K562 (cell line): ENCODE measurements at regions not wholly inside any gene's neighbourhood (a gene's known extent, or its start where the extent isn't known, plus 50 kb on each side); places are given as distances from the start of the nearest gene placed in this dataset.

Experiments used
- ATAC-seq: fragments of 200-7000 bp; cut with Tn5 transposase; 3 replicates; pipeline ENCODE4 v1.9.1; 2020; ENCODE audit warnings: moderate library complexity
- BruUV-seq: library from RNA; stranded (reverse); fragments of 400-500 nt; replicated peaks from 2 replicates; lab custom pipeline; 2021; lab: Mats Ljungman, UMichigan
- CTCF ChIA-PET: fragments of 300-600 bp; formaldehyde crosslinking; extraction: SDS; loops from one replicate; lab custom pipeline; 2021; ENCODE audit warnings: low intra/inter-chr PET ratio; lab: Yijun Ruan, JAX
- POLR2A ChIA-PET: fragments of 300-600, 350-650 bp; sonication (Branson Sonifier 250); formaldehyde crosslinking; extraction: SDS; loops from one replicate; lab custom pipeline; 2021; ENCODE audit warnings: antibody characterized with exemption, inconsistent platforms; lab: Yijun Ruan, JAX
- DNase-seq, 4 experiments: peaks; one replicate each; pipeline versions ENCODE4 v3.0.0 to v3.0.0-alpha.2; 2011 to 2018; ENCODE audit warnings: low spot score in 3 of 4, mixed read lengths in 3 of 4; ENCODE audit errors: extremely low read depth in 1 of 4
- FAIRE-seq: peaks from 2 replicates; lab custom pipeline; 2011; peaks lifted over from hg19 to GRCh38; lab: Jason Lieb, UNC
- H2AFZ ChIP-seq: 2 replicates; pipeline ENCODE4 v1.6.0; 2011; ENCODE audit warnings: low read depth, low read length, control low read depth, inconsistent platforms
- H3K27ac ChIP-seq: fragments of 200-600 bp; 3 replicates; pipeline ENCODE4 v1.8.0; 2011; ENCODE audit warnings: low read depth, mild to moderate bottlenecking, control low read depth, inconsistent platforms, low read length, moderate library complexity, mixed read lengths; ENCODE audit errors: extremely low read depth
- H3K27me3 ChIP-seq, 2 experiments: fragments of 300-600 bp in 1 of 2; 2 replicates in 1 of 2; 3 replicates in 1 of 2; pipeline versions ENCODE4 v1.6.0 to v1.8.0; 2011; ENCODE audit warnings: inconsistent platforms in 2 of 2, low read length in 2 of 2, mild to moderate bottlenecking in 1 of 2, mixed read lengths in 1 of 2, moderate library complexity in 1 of 2; ENCODE audit not compliant: control insufficient read depth in 2 of 2, insufficient read depth in 2 of 2
- H3K36me3 ChIP-seq: fragments of 300-600 bp; 3 replicates; pipeline ENCODE4 v1.8.0; 2011; ENCODE audit warnings: mild to moderate bottlenecking, low read length, inconsistent platforms; ENCODE audit not compliant: control insufficient read depth, insufficient read depth
- H3K4me1 ChIP-seq, 2 experiments: fragments of 200-600 bp in 1 of 2; replicated peaks in 1 of 2; 2 replicates in 1 of 2; 3 replicates in 1 of 2; pipeline versions ENCODE4 v1.5.1 to v1.8.0; 2011; ENCODE audit warnings: inconsistent platforms in 2 of 2, low read length in 2 of 2, mild to moderate bottlenecking in 1 of 2, mixed read lengths in 1 of 2, moderate library complexity in 1 of 2; ENCODE audit not compliant: control insufficient read depth in 2 of 2, insufficient read depth in 2 of 2
- H3K4me2 ChIP-seq: 2 replicates; pipeline ENCODE4 v1.6.1; 2011; ENCODE audit warnings: low read length, control low read depth, inconsistent platforms, mixed read lengths; ENCODE audit not compliant: insufficient read depth
- H3K4me3 ChIP-seq: fragments of 200-600 bp; sonication (generic), shearing (Covaris generic); 2 replicates; pipeline ENCODE4 v1.5.1; 2016; ENCODE audit warnings: control low read depth, inconsistent platforms
- H3K79me2 ChIP-seq: fragments of 200-600 bp; 3 replicates; pipeline ENCODE4 v1.8.0; 2011; ENCODE audit warnings: low read length, inconsistent platforms; ENCODE audit not compliant: control insufficient read depth, insufficient read depth
- H3K9ac ChIP-seq, 2 experiments: 2 replicates each; pipeline versions ENCODE4 v1.6.0 to v1.6.1; 2011; ENCODE audit warnings: low read depth in 2 of 2, low read length in 2 of 2, control low read depth in 1 of 2, inconsistent platforms in 1 of 2, mild to moderate bottlenecking in 1 of 2, mixed read lengths in 1 of 2; ENCODE audit not compliant: insufficient read depth in 1 of 2
- H3K9me1 ChIP-seq: one replicate; pipeline ENCODE4 v1.6.0; 2011; ENCODE audit warnings: inconsistent platforms, mild to moderate bottlenecking, low read length, moderate library complexity; ENCODE audit not compliant: control insufficient read depth, insufficient read depth
- H3K9me3 ChIP-seq: replicated peaks from 2 replicates; pipeline ENCODE4 v1.5.1; 2011; ENCODE audit warnings: low read depth, low read length, inconsistent platforms; ENCODE audit not compliant: control insufficient read depth, insufficient read depth
- H4K20me1 ChIP-seq: replicated peaks from 2 replicates; pipeline ENCODE4 v1.6.1; 2011; ENCODE audit warnings: low read length, inconsistent platforms, mixed read lengths; ENCODE audit not compliant: control insufficient read depth, insufficient read depth
- EGR1 ChIP-seq: fragments of 450-650 bp; conservative IDR thresholded peaks from 2 replicates; pipeline ENCODE4 v1.6.1; 2017; ENCODE audit warnings: mild to moderate bottlenecking
- GABPB2 ChIP-seq: fragments of 250-450 bp; sonication (Bioruptor Pico); conservative IDR thresholded peaks from 2 replicates; pipeline ENCODE4 v1.5.1; 2021; ENCODE audit warnings: mild to moderate bottlenecking
- KDM5B ChIP-seq: fragments of 200-600 bp; sonication (generic); IDR thresholded peaks from 2 replicates; pipeline ENCODE4 v1.6.1; 2012; ENCODE audit warnings: low read depth, mild to moderate bottlenecking, moderate library complexity, low read length, control low read depth, inconsistent platforms; ENCODE audit not compliant: insufficient replicate concordance
- MEF2D ChIP-seq: conservative IDR thresholded peaks from 2 replicates; pipeline ENCODE4 v1.6.1; 2016; ENCODE audit warnings: low read depth, missing genetic modification characterization, missing compliant biosample characterization
- RREB1 ChIP-seq: fragments of 250-450 bp; sonication (Bioruptor Pico); IDR thresholded peaks from 2 replicates; pipeline ENCODE4 v1.4.0; 2020
- SAFB ChIP-seq: fragments of 200-400 bp; formaldehyde crosslinking; IDR thresholded peaks from 2 replicates; pipeline ENCODE4 v1.6.1; 2017; ENCODE audit warnings: low read depth, low read length, borderline replicate concordance
- ZNF639 ChIP-seq, 2 experiments: fragments of 200-800 bp in 1 of 2; sonication (Bioruptor generic) in 1 of 2; sonication (generic) in 1 of 2; formaldehyde crosslinking in 1 of 2; IDR thresholded peaks in 1 of 2; conservative IDR thresholded peaks in 1 of 2; 2 replicates each; pipeline versions ENCODE4 v1.5.0 to v1.6.1; 2016 to 2020; ENCODE audit warnings: missing compliant biosample characterization in 1 of 2, missing genetic modification characterization in 1 of 2, missing genetic modification reagents in 1 of 2
- WGBS: fragments of 100-300 bp; shearing (Covaris generic); methylation state at CpG from one replicate; pipeline ENCODE4 v1.1.6; 2016; ENCODE audit warnings: low coverage, mixed read lengths; ENCODE audit not compliant: insufficient coverage; ENCODE audit errors: missing lambda C conversion rate; 5-methylcytosine and 5-hydroxymethylcytosine counted together
- in situ Hi-C: fragments of 300-500 bp; cut with MboI; formaldehyde crosslinking; loops from 4 replicates; pipeline ENCODE4 v1.15.0; 2018; ENCODE audit warnings: inconsistent platforms, mixed read lengths
- intact Hi-C: fragments of 100-400 bp; cut with micrococcal nuclease; formaldehyde crosslinking; loops from 2 replicates; pipeline ENCODE4 v1.14.2; 2022
- TF ChIP-seq, protein P1 (sequence below): fragments of 250-450 bp; sonication (Bioruptor Pico); IDR thresholded peaks from 2 replicates; pipeline ENCODE4 v1.5.0; 2022; ENCODE audit warnings: mild to moderate bottlenecking
- TF ChIP-seq, protein P2 (sequence below), 2 experiments: fragments of 450-650 bp; conservative IDR thresholded peaks; 2 replicates each; pipeline ENCODE4 v1.6.1; 2017; ENCODE audit warnings: mild to moderate bottlenecking in 2 of 2, moderate library complexity in 2 of 2

DNA sequence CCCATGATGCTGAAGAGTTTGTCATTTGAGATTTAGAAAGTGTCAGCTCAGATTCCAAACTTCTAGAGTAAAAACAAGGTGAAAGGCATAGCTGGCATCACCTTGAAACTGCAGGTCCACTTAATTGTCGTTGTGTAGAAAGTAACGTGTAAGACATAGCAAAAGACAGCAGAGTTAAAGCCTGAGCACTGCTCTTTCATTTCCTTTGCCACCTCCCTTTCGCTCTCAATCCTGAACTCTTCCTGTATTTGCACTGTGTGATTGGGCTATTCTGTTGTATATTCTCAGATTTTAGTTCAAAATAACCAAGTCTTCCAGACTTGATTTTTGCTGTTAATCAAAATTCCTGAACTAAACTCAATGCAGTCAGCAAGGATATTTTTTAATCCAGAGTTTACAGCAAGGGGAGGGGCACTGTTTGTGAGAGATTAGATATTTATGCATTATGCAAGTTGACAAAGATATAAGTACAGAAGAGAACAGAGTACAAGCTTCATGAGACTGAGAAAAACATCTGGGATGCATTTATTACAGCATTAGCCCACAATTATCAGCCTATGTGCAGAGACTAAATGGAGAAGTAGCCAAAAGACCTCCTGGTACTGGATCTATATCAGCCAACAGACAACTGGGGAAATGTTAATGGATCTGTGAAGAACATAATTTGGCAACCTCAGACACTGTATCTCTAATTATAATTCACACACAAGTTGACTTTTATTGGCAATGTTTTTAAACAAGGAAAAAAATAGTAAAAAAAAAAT lies 328.6 kb downstream of the SUCLA2 start:
- H3K4me2 ChIP-seq, result no peak overlapping the region
- H3K9me1 ChIP-seq, result no peaks in the 10 kb centered on the region
- in situ Hi-C loops (no loop called here), intact Hi-C loops (no loop called here)
- BruUV-seq, result no TSS peak
- no peaks in the 10 kb centered on the region for H3K27me3 ChIP-seq
- H3K4me3 ChIP-seq, result no peak overlapping the region
- no peaks in the 10 kb centered on the region for H3K79me2 ChIP-seq
- no peaks in the 10 kb centered on the region for H3K4me1 ChIP-seq
- H3K9me3 ChIP-seq, result no peaks in the 10 kb centered on the region
- no peaks in the 10 kb centered on the region for H4K20me1 ChIP-seq
- ChIA-PET CTCF (no interaction called here), POLR2A (no interaction called here)
- no peak overlapping the region for H3K27ac ChIP-seq
- no peak for ATAC-seq
- FAIRE-seq, result no peak
- H3K9ac ChIP-seq, result no peak overlapping the region
- DNase-seq, result no peak
- TF ChIP-seq GABPB2 (CRISPR knock-in tag) (no peak), KDM5B (no peak), RREB1 (CRISPR knock-in tag) (no peak), SAFB (no peak), EGR1 (no peak), ZNF639 (CRISPR knock-in tag; conservative IDR thresholded peaks at IDR 0.05 in 1 of 2, IDR thresholded peaks at IDR 0.05 in 1 of 2) (no peak), MEF2D (tag) (no peak)
- TF ChIP-seq, protein P1, sequence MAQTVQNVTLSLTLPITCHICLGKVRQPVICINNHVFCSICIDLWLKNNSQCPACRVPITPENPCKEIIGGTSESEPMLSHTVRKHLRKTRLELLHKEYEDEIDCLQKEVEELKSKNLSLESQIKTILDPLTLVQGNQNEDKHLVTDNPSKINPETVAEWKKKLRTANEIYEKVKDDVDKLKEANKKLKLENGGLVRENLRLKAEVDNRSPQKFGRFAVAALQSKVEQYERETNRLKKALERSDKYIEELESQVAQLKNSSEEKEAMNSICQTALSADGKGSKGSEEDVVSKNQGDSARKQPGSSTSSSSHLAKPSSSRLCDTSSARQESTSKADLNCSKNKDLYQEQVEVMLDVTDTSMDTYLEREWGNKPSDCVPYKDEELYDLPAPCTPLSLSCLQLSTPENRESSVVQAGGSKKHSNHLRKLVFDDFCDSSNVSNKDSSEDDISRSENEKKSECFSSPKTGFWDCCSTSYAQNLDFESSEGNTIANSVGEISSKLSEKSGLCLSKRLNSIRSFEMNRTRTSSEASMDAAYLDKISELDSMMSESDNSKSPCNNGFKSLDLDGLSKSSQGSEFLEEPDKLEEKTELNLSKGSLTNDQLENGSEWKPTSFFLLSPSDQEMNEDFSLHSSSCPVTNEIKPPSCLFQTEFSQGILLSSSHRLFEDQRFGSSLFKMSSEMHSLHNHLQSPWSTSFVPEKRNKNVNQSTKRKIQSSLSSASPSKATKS, result no peak
- TF ChIP-seq, protein P2, sequence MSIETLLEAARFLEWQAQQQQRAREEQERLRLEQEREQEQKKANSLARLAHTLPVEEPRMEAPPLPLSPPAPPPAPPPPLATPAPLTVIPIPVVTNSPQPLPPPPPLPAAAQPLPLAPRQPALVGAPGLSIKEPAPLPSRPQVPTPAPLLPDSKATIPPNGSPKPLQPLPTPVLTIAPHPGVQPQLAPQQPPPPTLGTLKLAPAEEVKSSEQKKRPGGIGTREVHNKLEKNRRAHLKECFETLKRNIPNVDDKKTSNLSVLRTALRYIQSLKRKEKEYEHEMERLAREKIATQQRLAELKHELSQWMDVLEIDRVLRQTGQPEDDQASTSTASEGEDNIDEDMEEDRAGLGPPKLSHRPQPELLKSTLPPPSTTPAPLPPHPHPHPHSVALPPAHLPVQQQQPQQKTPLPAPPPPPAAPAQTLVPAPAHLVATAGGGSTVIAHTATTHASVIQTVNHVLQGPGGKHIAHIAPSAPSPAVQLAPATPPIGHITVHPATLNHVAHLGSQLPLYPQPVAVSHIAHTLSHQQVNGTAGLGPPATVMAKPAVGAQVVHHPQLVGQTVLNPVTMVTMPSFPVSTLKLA (conservative IDR thresholded peaks at IDR 0.05), result no peak
- TF ChIP-seq, all 486 proteins: peak for 0
- Histone ChIP-seq H2AFZ (no peak overlapping the region), H3K36me3 (no peaks in the 10 kb centered on the region)
- WGBS, result 0% methylated on average over 3 of the region's 3 CpGs
